NT2/D1 (cell line): ENCODE measurements at regions not wholly inside any gene's neighbourhood (a gene's known extent, or its start where the extent isn't known, plus 50 kb on each side); places are given as distances from the start of the nearest gene placed in this dataset.

ENCODE experiments used
- DNase-seq: peaks from one replicate; pipeline ENCODE4 v3.0.0-alpha.2; 2011; ENCODE audit warnings: low read depth, low spot score
- H3K27me3 ChIP-seq: 2 replicates; pipeline ENCODE4 v1.6.0; 2011; ENCODE audit warnings: mild to moderate bottlenecking; ENCODE audit not compliant: insufficient read length, insufficient read depth
- H3K36me3 ChIP-seq: 2 replicates; pipeline ENCODE4 v1.6.1; 2011; ENCODE audit warnings: mild to moderate bottlenecking, low read length, mixed read lengths; ENCODE audit not compliant: insufficient read depth, insufficient read length
- H3K4me1 ChIP-seq: 2 replicates; pipeline ENCODE4 v1.5.1; 2011; ENCODE audit not compliant: insufficient read depth, insufficient read length
- H3K4me3 ChIP-seq: 2 replicates; pipeline ENCODE4 v1.5.1; 2011; ENCODE audit warnings: low read depth; ENCODE audit not compliant: insufficient read length
- H3K9ac ChIP-seq: 2 replicates; pipeline ENCODE4 v1.6.0; 2011; ENCODE audit warnings: low read depth; ENCODE audit not compliant: insufficient read length
- H3K9me3 ChIP-seq: 2 replicates; pipeline ENCODE4 v1.5.1; 2011; ENCODE audit warnings: mild to moderate bottlenecking, low read length; ENCODE audit not compliant: insufficient read depth
- SUZ12 ChIP-seq: IDR thresholded peaks from 2 replicates; pipeline ENCODE4 v1.6.1; 2011; ENCODE audit not compliant: insufficient read length, insufficient read depth; ENCODE audit errors: extremely low read depth
- YY1 ChIP-seq: IDR thresholded peaks from 2 replicates; pipeline ENCODE4 v1.6.1; 2011; ENCODE audit not compliant: insufficient read length, insufficient read depth
- ZNF274 ChIP-seq: IDR thresholded peaks from 2 replicates; pipeline ENCODE4 v1.6.1; 2011; ENCODE audit warnings: mild to moderate bottlenecking, low read depth, low read length

DNA sequence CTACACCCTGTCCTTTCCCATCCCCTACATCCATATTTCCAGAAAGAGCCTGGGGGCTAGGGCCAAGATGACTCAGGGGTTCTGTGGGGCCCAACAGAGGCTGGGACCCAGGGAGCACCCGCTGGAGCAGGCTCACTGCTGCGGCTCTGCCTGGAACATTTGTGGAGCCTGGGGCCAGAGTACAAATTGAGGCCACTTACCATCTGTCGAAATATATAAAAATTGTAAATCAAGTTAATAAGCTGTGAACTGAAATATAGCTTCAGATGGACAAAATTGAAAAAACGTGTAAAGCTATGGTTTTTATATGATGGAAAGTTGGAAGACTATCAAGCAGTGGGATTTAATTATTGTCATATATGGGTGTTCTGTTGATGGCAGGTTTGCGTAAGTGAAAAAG, 82.9 kb upstream of the ATXN1 start:
- no peaks in the 10 kb centered on the region for H3K4me1 ChIP-seq
- no peak for DNase-seq
- TF ChIP-seq YY1 (no peak), SUZ12 (no peak), ZNF274 (no peak)
- no peaks in the 10 kb centered on the region for H3K27me3 ChIP-seq
- no peaks in the 10 kb centered on the region for H3K36me3 ChIP-seq
- no peak overlapping the region for H3K4me3 ChIP-seq
- no peaks in the 10 kb centered on the region for H3K9me3 ChIP-seq
- no peak overlapping the region for H3K9ac ChIP-seq

DNA sequence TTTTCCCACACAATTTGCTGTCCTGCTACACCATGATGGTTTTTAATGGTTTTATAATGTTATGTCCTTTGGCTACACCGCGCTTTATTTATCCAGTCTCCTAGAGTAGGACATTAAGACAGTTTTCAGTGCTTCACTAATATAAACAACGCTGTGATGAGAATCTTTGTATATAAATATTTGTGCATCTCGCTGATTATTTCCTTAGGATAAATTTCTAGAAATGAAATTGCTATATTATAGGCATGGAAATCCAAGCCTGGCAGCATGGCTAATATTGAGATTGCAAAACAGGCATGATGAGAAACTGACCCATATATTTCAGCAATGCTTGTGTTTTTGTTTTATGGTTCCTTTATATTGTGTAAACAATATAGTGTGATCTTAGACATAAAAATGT, 81.4 kb upstream of the ATXN1 start:
- no peaks in the 10 kb centered on the region for H3K4me1 ChIP-seq
- no peaks in the 10 kb centered on the region for H3K27me3 ChIP-seq
- H3K9me3 ChIP-seq = no peaks in the 10 kb centered on the region
- no peak for DNase-seq
- H3K9ac ChIP-seq = no peak overlapping the region
- TF ChIP-seq ZNF274 (no peak), SUZ12 (no peak), YY1 (no peak)
- no peaks in the 10 kb centered on the region for H3K36me3 ChIP-seq
- no peak overlapping the region for H3K4me3 ChIP-seq

DNA sequence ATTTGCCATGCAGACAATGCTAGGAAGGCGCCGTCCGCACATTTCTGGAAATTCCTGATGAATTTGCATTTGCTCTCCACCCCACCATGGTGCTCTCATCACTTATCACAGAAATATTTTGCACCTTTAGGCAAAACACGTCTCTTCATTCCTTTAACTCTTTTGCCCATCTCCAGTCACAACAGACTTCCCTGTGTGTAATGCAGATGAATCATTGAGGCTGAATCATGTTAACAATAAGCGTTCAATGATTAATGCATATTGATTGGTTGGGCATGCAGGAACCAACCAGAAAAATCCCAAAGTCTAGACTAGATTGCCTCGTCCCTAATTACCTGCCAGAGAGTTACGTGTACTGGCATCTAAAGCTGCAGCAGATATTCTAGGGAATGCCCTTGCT, 80.0 kb upstream of the ATXN1 start:
- no peak for DNase-seq

DNA sequence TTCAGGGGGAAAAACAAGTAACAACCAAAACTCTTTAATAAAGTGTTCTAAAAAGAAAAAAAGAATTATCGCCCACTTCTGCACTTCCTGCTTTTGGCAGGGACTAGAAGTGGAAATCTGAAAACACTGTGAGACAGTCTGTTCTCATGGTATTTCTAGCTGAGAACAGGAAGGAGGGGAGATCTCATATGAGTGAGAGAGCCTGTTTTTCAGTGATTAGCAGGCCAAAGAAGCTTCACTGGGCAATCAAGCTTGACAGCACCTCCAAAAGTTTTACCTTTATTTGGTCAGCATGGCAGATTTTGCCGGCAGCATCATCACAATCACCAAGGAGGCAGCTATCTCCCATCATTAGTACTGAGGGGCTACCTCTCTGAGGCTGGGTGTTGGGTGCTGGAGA, 79.5 kb upstream of the ATXN1 start:
- no peaks in the 10 kb centered on the region for H3K4me1 ChIP-seq
- TF ChIP-seq SUZ12 (no peak), ZNF274 (no peak), YY1 (no peak)
- no peak overlapping the region for H3K9ac ChIP-seq
- H3K27me3 ChIP-seq = no peaks in the 10 kb centered on the region
- no peak for DNase-seq
- no peak overlapping the region for H3K4me3 ChIP-seq
- no peaks in the 10 kb centered on the region for H3K9me3 ChIP-seq
- no peaks in the 10 kb centered on the region for H3K36me3 ChIP-seq

More for the DNA sequence above, 80.0 kb upstream of the ATXN1 start:
- no peaks in the 10 kb centered on the region for H3K36me3 ChIP-seq
- H3K4me3 ChIP-seq = no peak overlapping the region
- TF ChIP-seq YY1 = no peak
- no peak for TF ChIP-seq SUZ12
- TF ChIP-seq ZNF274 = no peak
- H3K9ac ChIP-seq = no peak overlapping the region
- H3K9me3 ChIP-seq = no peaks in the 10 kb centered on the region
- no peaks in the 10 kb centered on the region for H3K4me1 ChIP-seq
- H3K27me3 ChIP-seq = no peaks in the 10 kb centered on the region

DNA sequence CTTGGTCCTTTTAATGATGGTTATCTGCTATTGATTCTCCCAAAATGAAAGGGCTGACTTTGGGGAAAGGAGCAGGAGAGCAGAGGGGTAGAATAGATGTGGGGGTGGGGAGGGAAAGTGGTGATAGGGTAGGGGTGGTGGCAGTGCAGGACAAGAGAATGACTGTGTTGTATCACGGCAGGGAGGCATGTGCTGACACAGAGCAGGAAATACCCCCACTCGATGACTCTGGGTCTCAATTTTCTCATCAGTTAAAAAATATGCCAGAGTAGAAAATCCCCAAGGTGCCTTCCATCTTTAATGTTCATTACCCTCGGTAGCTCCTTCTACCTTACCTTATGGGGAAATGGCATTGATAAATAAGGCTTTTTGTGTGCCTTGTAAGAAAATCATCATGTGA, 79.0 kb upstream of the ATXN1 start:
- Histone ChIP-seq H3K4me3 (no peak overlapping the region), H3K36me3 (no peaks in the 10 kb centered on the region), H3K27me3 (no peaks in the 10 kb centered on the region), H3K4me1 (no peaks in the 10 kb centered on the region), H3K9me3 (no peaks in the 10 kb centered on the region), H3K9ac (no peak overlapping the region)
- TF ChIP-seq SUZ12 = no peak
- TF ChIP-seq ZNF274 = no peak
- TF ChIP-seq YY1 = no peak
- no peak for DNase-seq

DNA sequence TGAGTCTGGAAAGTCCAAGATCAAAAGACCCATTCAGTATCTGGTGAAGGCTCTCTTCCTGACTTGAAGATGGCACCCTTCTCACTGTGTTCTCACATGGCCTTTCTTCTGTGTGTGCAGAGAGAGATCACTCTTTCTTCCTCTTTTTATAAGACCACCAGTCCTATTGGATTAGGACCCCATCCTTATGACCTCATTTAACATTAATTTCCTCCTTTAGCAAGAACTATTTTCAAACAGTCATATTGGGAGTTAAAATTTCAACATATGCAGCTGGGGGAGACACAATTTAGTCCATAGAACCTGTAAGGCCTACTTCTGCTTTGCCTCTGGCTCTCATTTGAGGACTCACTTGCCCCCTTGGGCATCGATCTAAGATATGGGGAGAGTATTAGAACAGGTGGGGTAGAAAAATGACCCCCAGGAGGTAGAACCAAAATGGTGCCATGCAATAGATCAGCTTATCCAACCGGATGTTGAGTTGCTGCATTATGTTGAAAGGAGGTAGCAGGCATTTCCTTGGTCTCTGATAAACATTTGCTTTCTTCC, 78.4 kb upstream of the ATXN1 start:
- TF ChIP-seq SUZ12 (no peak), ZNF274 (no peak), YY1 (no peak)
- Histone ChIP-seq H3K36me3 (no peaks in the 10 kb centered on the region), H3K4me1 (no peaks in the 10 kb centered on the region), H3K27me3 (no peaks in the 10 kb centered on the region), H3K9ac (no peak overlapping the region), H3K4me3 (no peak overlapping the region), H3K9me3 (no peaks in the 10 kb centered on the region)
- DNase-seq = no peak

DNA sequence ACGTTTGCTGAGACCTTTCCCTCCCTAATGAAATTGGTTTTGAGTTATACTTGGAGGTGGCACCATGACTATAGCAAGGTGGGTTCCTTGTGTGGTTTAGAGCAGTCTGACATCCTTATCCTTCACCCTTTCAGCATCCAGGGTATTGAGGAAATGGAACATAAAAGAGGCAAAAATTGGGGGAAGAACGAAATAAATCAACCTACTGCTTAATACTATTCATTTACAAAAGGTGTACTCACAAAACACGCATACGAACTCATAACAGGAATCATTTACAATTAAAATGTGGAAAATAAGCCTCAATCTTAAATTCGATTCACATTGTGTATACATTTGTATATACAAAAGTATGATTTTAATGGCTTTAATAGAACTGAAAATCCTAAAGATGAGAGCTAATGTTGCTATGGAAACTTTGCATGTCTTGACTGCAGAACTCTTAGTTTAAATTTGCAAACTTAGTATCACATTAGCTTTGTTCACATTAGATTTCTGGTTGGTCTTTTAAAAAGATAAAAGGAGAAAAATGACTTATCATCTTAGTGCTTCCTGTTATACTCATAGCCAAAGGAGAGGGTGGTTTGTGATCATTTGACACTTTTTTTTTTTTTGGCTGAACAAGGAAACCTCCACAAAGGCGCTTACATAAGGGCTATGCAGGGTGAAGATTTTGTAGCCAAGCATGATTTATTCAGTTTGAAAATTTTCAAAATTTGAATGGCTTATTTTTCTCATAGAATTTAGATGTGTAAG, 76.1 kb upstream of the ATXN1 start:
- Histone ChIP-seq H3K36me3 (no peaks in the 10 kb centered on the region), H3K27me3 (no peaks in the 10 kb centered on the region), H3K4me3 (no peak overlapping the region), H3K9me3 (no peaks in the 10 kb centered on the region), H3K9ac (no peak overlapping the region), H3K4me1 (no peaks in the 10 kb centered on the region)
- TF ChIP-seq ZNF274 (no peak), YY1 (no peak)
- no peak for DNase-seq
